HEK293T (cell line): ENCODE measurements at regions not wholly inside any gene's neighbourhood (a gene's known extent, or its start where the extent isn't known, plus 50 kb on each side); places are given as distances from the start of the nearest gene placed in this dataset.

Experiments used
- CTCF ChIA-PET: fragments of 350-600 bp; formaldehyde crosslinking; extraction: SDS; loops from one replicate; lab custom pipeline; 2021; ENCODE audit warnings: antibody characterized with exemption, inconsistent platforms; lab: Yijun Ruan, JAX
- POLR2A ChIA-PET: fragments of 350-600 bp; formaldehyde crosslinking; extraction: SDS; loops from one replicate; lab custom pipeline; 2020; ENCODE audit warnings: antibody characterized with exemption, inconsistent platforms; lab: Yijun Ruan, JAX
- DNase-seq: peaks from one replicate; pipeline ENCODE4 v3.0.0; 2012; ENCODE audit warnings: mixed read lengths; ENCODE audit errors: extremely low spot score
- ARNT ChIP-seq: fragments of 450-650 bp; IDR thresholded peaks from 2 replicates; pipeline ENCODE4 v1.6.1; 2017; ENCODE audit warnings: mild to moderate bottlenecking
- BHLHE40 ChIP-seq: fragments of 450-650 bp; IDR thresholded peaks from 2 replicates; pipeline ENCODE4 v1.6.1; 2016; ENCODE audit warnings: mild to moderate bottlenecking, moderate library complexity, borderline replicate concordance
- CTBP1 ChIP-seq: fragments of 450-650 bp; IDR thresholded peaks from 2 replicates; pipeline ENCODE4 v1.6.1; 2016; ENCODE audit warnings: borderline replicate concordance
- ELF4 ChIP-seq: fragments of 450-650 bp; IDR thresholded peaks from 2 replicates; pipeline ENCODE4 v1.6.1; 2017; ENCODE audit warnings: antibody characterized with exemption
- FOXA1 ChIP-seq: fragments of 450-650 bp; IDR thresholded peaks from 2 replicates; pipeline ENCODE4 v1.6.1; 2016; ENCODE audit warnings: mild to moderate bottlenecking
- FOXK2 ChIP-seq: fragments of 450-650 bp; IDR thresholded peaks from 2 replicates; pipeline ENCODE4 v1.6.1; 2016; ENCODE audit warnings: mild to moderate bottlenecking
- FOXM1 ChIP-seq: fragments of 450-650 bp; IDR thresholded peaks from 2 replicates; pipeline ENCODE4 v1.6.1; 2017; ENCODE audit warnings: mild to moderate bottlenecking, borderline replicate concordance
- HDGF ChIP-seq: fragments of 450-650 bp; IDR thresholded peaks from 2 replicates; pipeline ENCODE4 v1.6.1; 2017; ENCODE audit warnings: antibody characterized with exemption, borderline replicate concordance
- L3MBTL2 ChIP-seq: fragments of 450-650 bp; conservative IDR thresholded peaks from 2 replicates; pipeline ENCODE4 v1.6.1; 2016; ENCODE audit warnings: mild to moderate bottlenecking
- LEF1 ChIP-seq: fragments of 450-650 bp; IDR thresholded peaks from 2 replicates; pipeline ENCODE4 v1.6.1; 2017; ENCODE audit warnings: mild to moderate bottlenecking, borderline replicate concordance
- NFRKB ChIP-seq: fragments of 450-650 bp; IDR thresholded peaks from 2 replicates; pipeline ENCODE4 v1.6.1; 2016; ENCODE audit warnings: mild to moderate bottlenecking, moderate library complexity
- SP1 ChIP-seq: fragments of 450-650 bp; IDR thresholded peaks from 2 replicates; pipeline ENCODE4 v1.6.1; 2017
- SUZ12 ChIP-seq: fragments of 450-650 bp; IDR thresholded peaks from 2 replicates; pipeline ENCODE4 v1.6.1; 2016; ENCODE audit warnings: mild to moderate bottlenecking
- TARDBP ChIP-seq: fragments of 450-650 bp; IDR thresholded peaks from 2 replicates; pipeline ENCODE4 v1.6.1; 2016
- ZNF384 ChIP-seq: fragments of 450-650 bp; IDR thresholded peaks from 2 replicates; pipeline ENCODE4 v1.6.1; 2016
- TF ChIP-seq, protein P1 (sequence below): fragments of 450-650 bp; IDR thresholded peaks from 2 replicates; pipeline ENCODE4 v1.6.1; 2016

DNA sequence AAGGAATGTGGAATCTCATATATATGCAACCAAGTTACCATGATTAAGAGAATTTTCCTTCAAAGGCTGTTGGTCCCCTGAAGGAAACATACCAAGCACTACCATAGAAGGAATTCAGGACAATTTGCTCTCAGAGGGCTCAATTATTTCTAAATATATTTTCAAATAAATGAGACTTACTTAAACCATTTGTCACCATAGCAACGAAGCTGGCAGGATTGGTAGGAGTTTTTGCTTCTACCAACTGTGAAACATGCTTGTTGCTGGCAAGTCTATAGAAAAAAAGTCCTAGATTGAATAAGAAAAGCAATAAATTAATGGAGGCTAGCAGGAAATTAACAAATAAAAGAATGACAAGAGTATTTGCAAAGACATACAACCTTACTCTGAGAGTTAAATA, 156.9 kb upstream of the NPSR1 start:
- TF ChIP-seq ZNF384, result no peak
- no peak for TF ChIP-seq SUZ12
- TF ChIP-seq FOXK2, result no peak
- no peak for TF ChIP-seq LEF1
- TF ChIP-seq ELF4, result no peak
- TF ChIP-seq FOXA1, result no peak
- TF ChIP-seq ARNT, result no peak
- TF ChIP-seq, protein P1, sequence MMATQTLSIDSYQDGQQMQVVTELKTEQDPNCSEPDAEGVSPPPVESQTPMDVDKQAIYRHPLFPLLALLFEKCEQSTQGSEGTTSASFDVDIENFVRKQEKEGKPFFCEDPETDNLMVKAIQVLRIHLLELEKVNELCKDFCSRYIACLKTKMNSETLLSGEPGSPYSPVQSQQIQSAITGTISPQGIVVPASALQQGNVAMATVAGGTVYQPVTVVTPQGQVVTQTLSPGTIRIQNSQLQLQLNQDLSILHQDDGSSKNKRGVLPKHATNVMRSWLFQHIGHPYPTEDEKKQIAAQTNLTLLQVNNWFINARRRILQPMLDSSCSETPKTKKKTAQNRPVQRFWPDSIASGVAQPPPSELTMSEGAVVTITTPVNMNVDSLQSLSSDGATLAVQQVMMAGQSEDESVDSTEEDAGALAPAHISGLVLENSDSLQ, result no peak
- ChIA-PET POLR2A (no interaction called here), CTCF (no interaction called here)
- DNase-seq, result no peak

- POLR2A ChIA-PET, result no interaction called here
- no peak for DNase-seq
- CTCF ChIA-PET, result no interaction called here
- TF ChIP-seq FOXA1 (no peak), BHLHE40 (no peak), SUZ12 (no peak), CTBP1 (no peak), FOXK2 (no peak), LEF1 (no peak), HDGF (no peak), SP1 (no peak), L3MBTL2 (no peak), NFRKB (no peak), TARDBP (no peak)
- TF ChIP-seq, protein P1, result no peak
Observed at GRCh38 chr7:34507191-34507590, 150.8 kb upstream of the NPSR1 start.

- CTCF ChIA-PET, result no interaction called here
- TF ChIP-seq FOXK2 (no peak), FOXA1 (no peak), LEF1 (no peak), ARNT (no peak), TARDBP (no peak), SP1 (no peak), NFRKB (no peak), L3MBTL2 (no peak), SUZ12 (no peak), FOXM1 (no peak), CTBP1 (no peak), HDGF (no peak), ELF4 (no peak), ZNF384 (no peak), BHLHE40 (no peak)
- TF ChIP-seq, protein P1, result no peak
- POLR2A ChIA-PET, result no interaction called here
- no peak for DNase-seq
Observed at GRCh38 chr7:34523226-34523918, 134.6 kb upstream of the NPSR1 start.

DNA sequence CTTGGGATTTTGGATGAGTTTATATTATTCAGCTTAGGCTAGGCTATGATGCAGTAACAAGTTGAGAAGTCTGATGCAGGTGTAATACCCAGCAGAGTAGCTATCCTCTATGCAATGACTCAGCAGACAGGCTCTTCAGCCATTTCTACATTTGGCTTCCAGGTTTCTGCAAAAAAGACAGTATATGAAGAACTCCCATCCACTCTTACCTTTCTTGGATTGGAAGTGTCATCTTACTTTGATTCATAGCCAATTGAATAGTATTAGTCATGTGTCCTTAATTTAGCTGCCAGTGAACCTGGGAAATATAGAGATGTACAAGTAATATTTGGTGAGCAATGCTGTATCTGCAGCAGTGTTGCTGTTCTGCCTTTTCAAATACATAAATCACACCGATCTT, 127.8 kb upstream of the NPSR1 start:
- DNase-seq, result no peak
- no peak for TF ChIP-seq SUZ12
- TF ChIP-seq HDGF, result no peak
- TF ChIP-seq SP1, result no peak
- no peak for TF ChIP-seq L3MBTL2
- TF ChIP-seq, protein P1, result no peak
- TF ChIP-seq FOXA1, result no peak
- ChIA-PET POLR2A (no interaction called here), CTCF (interaction anchor here (0.7 kb wide), 1 partner anchor 861 kb away, joined by 3 read pairs; no protein-coding TSS in a partner anchor)

- ChIA-PET POLR2A (no interaction called here), CTCF (no interaction called here)
- DNase-seq, result no peak
- TF ChIP-seq FOXA1, result no peak
- TF ChIP-seq ARNT, result no peak
- no peak for TF ChIP-seq CTBP1
- TF ChIP-seq SUZ12, result no peak
- TF ChIP-seq FOXM1, result no peak
- TF ChIP-seq BHLHE40, result no peak
- no peak for TF ChIP-seq ZNF384
- TF ChIP-seq ELF4, result no peak
Observed at GRCh38 chr7:34539003-34539402, 119.0 kb upstream of the NPSR1 start.

- POLR2A ChIA-PET, result no interaction called here
- CTCF ChIA-PET, result no interaction called here
- no peak for DNase-seq
- TF ChIP-seq ELF4 (no peak), LEF1 (no peak), ZNF384 (no peak), NFRKB (no peak), HDGF (no peak), ARNT (no peak), L3MBTL2 (no peak), CTBP1 (no peak), BHLHE40 (no peak), FOXA1 (no peak), FOXM1 (no peak), FOXK2 (no peak), SUZ12 (no peak), SP1 (no peak), TARDBP (no peak)
- TF ChIP-seq, protein P1, result no peak
Observed at GRCh38 chr7:34544621-34545020, 113.4 kb upstream of the NPSR1 start.
